ENCODE measurements at regions not wholly inside any gene's neighbourhood (a gene's known extent, or its start where the extent isn't known, plus 50 kb on each side); places are given as distances from the start of the nearest gene placed in this dataset.

DNA sequence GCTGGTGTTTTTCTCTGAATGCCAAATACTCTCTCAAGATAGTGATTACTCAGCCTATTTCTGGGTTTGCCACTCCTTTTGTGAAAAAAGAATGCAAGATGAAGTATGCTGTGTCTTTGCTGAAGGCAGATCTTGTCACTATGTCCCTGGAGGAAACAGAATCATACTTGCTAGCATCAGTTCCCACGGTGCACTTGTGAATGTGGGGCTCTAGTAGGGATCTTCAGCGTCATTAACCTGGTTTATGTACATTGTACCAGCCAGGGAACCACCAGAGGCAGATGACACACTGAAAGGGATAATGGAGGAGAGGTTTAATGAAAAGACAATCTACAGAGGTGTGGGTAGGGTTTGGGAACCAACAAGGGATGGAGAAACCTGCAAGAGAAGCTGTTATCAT lies 131.0 kb upstream of the CXCR4 start:
- no peak for DNase-seq (ENCODE audit: low read depth in 2 of 2)
- Histone ChIP-seq H3K9ac (ENCODE audit: insufficient read depth, low read length) (no peak overlapping the region), H3K4me1 (ENCODE audit: control insufficient read depth, extremely low read depth, insufficient read depth, low read length) (no peaks in the 10 kb centered on the region), H3K9me3 (ENCODE audit: control insufficient read depth, insufficient read depth, low read depth, low read length) (no peaks in the 10 kb centered on the region), H2AFZ (ENCODE audit: low read length) (no peak overlapping the region), H3K4me2 (ENCODE audit: extremely low read depth, insufficient read depth, low read length) (no peak overlapping the region), H3K27ac (ENCODE audit: insufficient read depth, low read length) (no peak overlapping the region), H3K4me3 (replicated peaks in 1 of 4; ENCODE audit: control extremely low read depth in 1 of 4, insufficient read depth in 1 of 4, low read depth in 3 of 4, low read length in 4 of 4) (no peak overlapping the region), H3K79me2 (ENCODE audit: control insufficient read depth, insufficient read depth, low read length) (no peaks in the 10 kb centered on the region), H4K20me1 (ENCODE audit: control insufficient read depth, extremely low read depth, insufficient read depth, low read length) (no peaks in the 10 kb centered on the region), H3K36me3 (ENCODE audit: control insufficient read depth, insufficient read depth, low read length) (no peaks in the 10 kb centered on the region), H3K27me3 (ENCODE audit: control insufficient read depth, insufficient read depth, low read length) (no peaks in the 10 kb centered on the region)
- TF ChIP-seq EZH2 (IDR thresholded peaks at IDR 0.05; ENCODE audit: low read length, missing control alignments) (no peak), CTCF (conservative IDR thresholded peaks at IDR 0.05 in 1 of 2, IDR thresholded peaks at IDR 0.05 in 1 of 2; ENCODE audit: low read depth in 1 of 2, low read length in 2 of 2) (no peak)

DNA sequence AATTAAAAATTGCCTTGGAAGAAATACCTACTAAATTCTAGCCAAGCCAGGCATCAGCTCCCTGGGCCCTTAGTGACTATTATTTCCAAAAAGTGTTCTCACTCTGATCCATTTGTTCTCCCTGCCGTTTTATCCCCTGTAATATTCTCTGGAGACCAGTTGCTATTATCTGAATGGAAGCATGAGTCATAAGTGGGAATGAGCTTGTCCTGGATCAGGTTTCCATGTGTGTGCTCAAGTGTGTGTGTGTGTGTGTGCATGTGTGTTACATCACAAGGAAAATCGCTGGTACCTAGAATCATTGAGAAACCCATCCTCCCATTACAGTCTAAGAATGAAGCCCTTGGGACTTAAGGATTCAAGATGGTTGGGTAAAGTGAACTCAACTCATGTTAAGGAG lies 130.3 kb upstream of the CXCR4 start:
- H3K4me1 ChIP-seq (ENCODE audit: control insufficient read depth, extremely low read depth, insufficient read depth, low read length): no peaks in the 10 kb centered on the region
- H2AFZ ChIP-seq (ENCODE audit: low read length): no peak overlapping the region
- no peak overlapping the region for H3K9ac ChIP-seq (ENCODE audit: insufficient read depth, low read length)
- H3K9me3 ChIP-seq (ENCODE audit: control insufficient read depth, insufficient read depth, low read depth, low read length): no peaks in the 10 kb centered on the region
- TF ChIP-seq EZH2 (IDR thresholded peaks at IDR 0.05; ENCODE audit: low read length, missing control alignments) (no peak), CTCF (conservative IDR thresholded peaks at IDR 0.05 in 1 of 2, IDR thresholded peaks at IDR 0.05 in 1 of 2; ENCODE audit: low read depth in 1 of 2, low read length in 2 of 2) (no peak)
- no peaks in the 10 kb centered on the region for H3K36me3 ChIP-seq (ENCODE audit: control insufficient read depth, insufficient read depth, low read length)
- no peak overlapping the region for H3K4me3 ChIP-seq (replicated peaks in 1 of 4; ENCODE audit: control extremely low read depth in 1 of 4, insufficient read depth in 1 of 4, low read depth in 3 of 4, low read length in 4 of 4)
- DNase-seq (ENCODE audit: low read depth in 2 of 2): peak; percentile 47 to 83
- no peak overlapping the region for H3K27ac ChIP-seq (ENCODE audit: insufficient read depth, low read length)
- no peaks in the 10 kb centered on the region for H3K79me2 ChIP-seq (ENCODE audit: control insufficient read depth, insufficient read depth, low read length)
- no peak overlapping the region for H3K4me2 ChIP-seq (ENCODE audit: extremely low read depth, insufficient read depth, low read length)
- no peaks in the 10 kb centered on the region for H3K27me3 ChIP-seq (ENCODE audit: control insufficient read depth, insufficient read depth, low read length)
- no peaks in the 10 kb centered on the region for H4K20me1 ChIP-seq (ENCODE audit: control insufficient read depth, extremely low read depth, insufficient read depth, low read length)

GRCh38 chr2:136247204-136247950 lies 129.4 kb upstream of the CXCR4 start:
- H3K4me2 ChIP-seq (ENCODE audit: extremely low read depth, insufficient read depth, low read length): no peak overlapping the region
- H3K27ac ChIP-seq (ENCODE audit: insufficient read depth, low read length): no peak overlapping the region
- TF ChIP-seq CTCF (conservative IDR thresholded peaks at IDR 0.05 in 1 of 2, IDR thresholded peaks at IDR 0.05 in 1 of 2; ENCODE audit: low read depth in 1 of 2, low read length in 2 of 2) (no peak), EZH2 (IDR thresholded peaks at IDR 0.05; ENCODE audit: low read length, missing control alignments) (no peak)

More at GRCh38 chr2:136247204-136247950, 129.4 kb upstream of the CXCR4 start:
- H3K9ac ChIP-seq (ENCODE audit: insufficient read depth, low read length): no peak overlapping the region
- no peaks in the 10 kb centered on the region for H3K9me3 ChIP-seq (ENCODE audit: control insufficient read depth, insufficient read depth, low read depth, low read length)
- no peaks in the 10 kb centered on the region for H3K36me3 ChIP-seq (ENCODE audit: control insufficient read depth, insufficient read depth, low read length)
- H4K20me1 ChIP-seq (ENCODE audit: control insufficient read depth, extremely low read depth, insufficient read depth, low read length): no peaks in the 10 kb centered on the region
- H3K4me3 ChIP-seq (replicated peaks in 1 of 4; ENCODE audit: control extremely low read depth in 1 of 4, insufficient read depth in 1 of 4, low read depth in 3 of 4, low read length in 4 of 4): no peak overlapping the region
- H3K4me1 ChIP-seq (ENCODE audit: control insufficient read depth, extremely low read depth, insufficient read depth, low read length): no peaks in the 10 kb centered on the region
- H3K79me2 ChIP-seq (ENCODE audit: control insufficient read depth, insufficient read depth, low read length): no peaks in the 10 kb centered on the region
- peak in 1 of 2 donors; percentile 68 for DNase-seq (ENCODE audit: low read depth in 2 of 2)
- H2AFZ ChIP-seq (ENCODE audit: low read length): no peak overlapping the region
- no peaks in the 10 kb centered on the region for H3K27me3 ChIP-seq (ENCODE audit: control insufficient read depth, insufficient read depth, low read length)
